ENCODE measurements at regions not wholly inside any gene's neighbourhood (a gene's known extent, or its start where the extent isn't known, plus 50 kb on each side); places are given as distances from the start of the nearest gene placed in this dataset.

DNA sequence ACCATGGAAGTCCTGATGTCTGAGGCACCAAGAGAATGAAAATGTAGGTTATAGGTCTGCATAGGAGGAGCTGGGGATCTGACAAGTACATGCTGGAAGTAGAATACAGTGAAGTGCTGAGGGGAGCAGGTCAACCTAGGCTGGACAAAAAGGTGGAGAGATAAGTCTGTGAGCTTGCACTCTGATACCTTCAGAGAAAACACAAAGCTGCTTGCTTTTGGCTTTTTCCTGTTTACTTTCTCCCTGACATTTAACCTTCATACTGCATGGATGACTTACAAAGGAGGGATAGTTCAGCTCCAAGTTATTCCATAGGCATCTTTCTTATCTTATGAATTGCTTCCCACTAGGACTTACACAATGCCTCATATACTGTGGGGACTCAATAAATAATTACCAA, 256.7 kb upstream of the NREP start:
- H3K27me3 ChIP-seq (ENCODE audit: control insufficient read depth, insufficient read depth, low read length, poor library complexity, severe bottlenecking) = peaks cover 20% of the 10 kb centered on the region
- no peak overlapping the region for H3K27ac ChIP-seq (ENCODE audit: low read depth, low read length)
- no peaks in the 10 kb centered on the region for H3K9me3 Mint-ChIP-seq
- H3K27ac Mint-ChIP-seq = no peak overlapping the region
- no peak overlapping the region for H3K4me3 Mint-ChIP-seq
- H3K27me3 Mint-ChIP-seq (ENCODE audit: insufficient read depth) = peaks cover 2% of the 10 kb centered on the region
- no peak overlapping the region for H3K9ac ChIP-seq (ENCODE audit: extremely low read depth, low read length, poor library complexity, severe bottlenecking)
- H3K4me1 ChIP-seq (ENCODE audit: control insufficient read depth, insufficient read depth, low read length) = no peaks in the 10 kb centered on the region
- no peak overlapping the region for H3K4me3 ChIP-seq (ENCODE audit: low read length)
- H3K4me1 Mint-ChIP-seq = peaks cover 12% of the 10 kb centered on the region
- H3K9me3 ChIP-seq (ENCODE audit: control insufficient read depth, low read length) = no peaks in the 10 kb centered on the region
- TF ChIP-seq, protein P1, sequence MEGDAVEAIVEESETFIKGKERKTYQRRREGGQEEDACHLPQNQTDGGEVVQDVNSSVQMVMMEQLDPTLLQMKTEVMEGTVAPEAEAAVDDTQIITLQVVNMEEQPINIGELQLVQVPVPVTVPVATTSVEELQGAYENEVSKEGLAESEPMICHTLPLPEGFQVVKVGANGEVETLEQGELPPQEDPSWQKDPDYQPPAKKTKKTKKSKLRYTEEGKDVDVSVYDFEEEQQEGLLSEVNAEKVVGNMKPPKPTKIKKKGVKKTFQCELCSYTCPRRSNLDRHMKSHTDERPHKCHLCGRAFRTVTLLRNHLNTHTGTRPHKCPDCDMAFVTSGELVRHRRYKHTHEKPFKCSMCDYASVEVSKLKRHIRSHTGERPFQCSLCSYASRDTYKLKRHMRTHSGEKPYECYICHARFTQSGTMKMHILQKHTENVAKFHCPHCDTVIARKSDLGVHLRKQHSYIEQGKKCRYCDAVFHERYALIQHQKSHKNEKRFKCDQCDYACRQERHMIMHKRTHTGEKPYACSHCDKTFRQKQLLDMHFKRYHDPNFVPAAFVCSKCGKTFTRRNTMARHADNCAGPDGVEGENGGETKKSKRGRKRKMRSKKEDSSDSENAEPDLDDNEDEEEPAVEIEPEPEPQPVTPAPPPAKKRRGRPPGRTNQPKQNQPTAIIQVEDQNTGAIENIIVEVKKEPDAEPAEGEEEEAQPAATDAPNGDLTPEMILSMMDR (conservative IDR thresholded peaks at IDR 0.05) = no peak
- DNase-seq = no peak
- no peaks in the 10 kb centered on the region for H3K36me3 ChIP-seq (ENCODE audit: control insufficient read depth, insufficient read depth, low read length)
- no peaks in the 10 kb centered on the region for H3K36me3 Mint-ChIP-seq (ENCODE audit: low read depth)

DNA sequence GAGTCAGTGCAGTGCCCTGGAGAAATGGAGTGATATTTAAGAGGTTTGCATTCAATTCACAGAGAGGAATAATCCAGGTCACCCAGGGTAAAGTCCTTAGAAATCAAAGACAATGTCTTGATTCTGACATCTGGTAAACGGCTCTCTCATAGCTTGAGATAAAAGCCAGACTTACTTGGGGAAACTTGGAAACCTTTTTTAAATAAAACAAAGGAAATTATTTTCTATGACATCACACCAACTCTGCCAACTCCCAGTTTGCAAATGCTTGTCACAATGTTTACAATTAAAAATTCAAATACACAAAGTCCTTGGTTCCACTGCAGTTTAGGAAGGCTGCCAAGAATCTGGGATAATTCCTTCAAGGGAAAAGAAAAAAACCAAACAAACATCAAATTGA, 255.1 kb upstream of the NREP start:
- no peaks in the 10 kb centered on the region for H3K9me3 Mint-ChIP-seq
- Histone ChIP-seq H3K27me3 (ENCODE audit: control insufficient read depth, insufficient read depth, low read length, poor library complexity, severe bottlenecking) (peaks cover 9% of the 10 kb centered on the region), H3K4me1 (ENCODE audit: control insufficient read depth, insufficient read depth, low read length) (no peaks in the 10 kb centered on the region), H3K4me3 (ENCODE audit: low read length) (no peak overlapping the region), H3K27ac (ENCODE audit: low read depth, low read length) (no peak overlapping the region), H3K9ac (ENCODE audit: extremely low read depth, low read length, poor library complexity, severe bottlenecking) (no peak overlapping the region), H3K9me3 (ENCODE audit: control insufficient read depth, low read length) (no peaks in the 10 kb centered on the region), H3K36me3 (ENCODE audit: control insufficient read depth, insufficient read depth, low read length) (no peaks in the 10 kb centered on the region)
- H3K27me3 Mint-ChIP-seq (ENCODE audit: insufficient read depth) = peaks cover 2% of the 10 kb centered on the region
- H3K4me3 Mint-ChIP-seq = no peak overlapping the region
- no peaks in the 10 kb centered on the region for H3K36me3 Mint-ChIP-seq (ENCODE audit: low read depth)
- WGBS, 2 experiments (ENCODE audit: insufficient coverage in 1 of 2, insufficient read length in 1 of 2) = 75% methylated on average over 1 of the region's 1 CpG
- DNase-seq = no peak
- TF ChIP-seq, protein P1 (conservative IDR thresholded peaks at IDR 0.05) = no peak
- no peak overlapping the region for H3K27ac Mint-ChIP-seq
- H3K4me1 Mint-ChIP-seq = peaks cover 12% of the 10 kb centered on the region

DNA sequence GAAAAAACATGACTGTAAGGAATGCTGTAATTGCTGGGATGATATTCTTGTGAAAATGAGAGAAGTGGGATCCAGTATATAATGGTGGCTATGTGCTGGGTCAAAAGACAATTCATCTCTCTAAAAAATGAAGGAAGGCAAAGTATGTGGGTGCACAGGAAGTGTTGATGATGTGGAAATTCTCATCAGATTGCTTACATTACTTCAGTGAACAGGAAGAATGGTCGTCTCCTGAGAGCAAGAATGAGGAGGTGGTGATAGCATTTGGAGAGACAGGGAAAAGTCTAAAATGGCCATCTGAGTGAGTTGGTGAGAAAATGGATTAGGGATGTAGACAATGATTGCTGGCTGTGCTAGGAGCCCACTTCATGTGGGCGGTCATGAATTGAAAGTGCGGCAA, 253.5 kb upstream of the NREP start:
- Histone ChIP-seq H3K4me3 (ENCODE audit: low read length) (no peak overlapping the region), H3K9me3 (ENCODE audit: control insufficient read depth, low read length) (no peaks in the 10 kb centered on the region), H3K36me3 (ENCODE audit: control insufficient read depth, insufficient read depth, low read length) (no peaks in the 10 kb centered on the region), H3K4me1 (ENCODE audit: control insufficient read depth, insufficient read depth, low read length) (no peaks in the 10 kb centered on the region), H3K9ac (ENCODE audit: extremely low read depth, low read length, poor library complexity, severe bottlenecking) (no peak overlapping the region), H3K27me3 (ENCODE audit: control insufficient read depth, insufficient read depth, low read length, poor library complexity, severe bottlenecking) (no peaks in the 10 kb centered on the region), H3K27ac (ENCODE audit: low read depth, low read length) (no peak overlapping the region)
- TF ChIP-seq, protein P1 (conservative IDR thresholded peaks at IDR 0.05) = no peak
- H3K27ac Mint-ChIP-seq = no peak overlapping the region
- no peaks in the 10 kb centered on the region for H3K36me3 Mint-ChIP-seq (ENCODE audit: low read depth)
- no peaks in the 10 kb centered on the region for H3K9me3 Mint-ChIP-seq
- H3K4me1 Mint-ChIP-seq = peaks cover 12% of the 10 kb centered on the region
- no peak overlapping the region for H3K4me3 Mint-ChIP-seq
- WGBS, 2 experiments (ENCODE audit: insufficient coverage in 1 of 2, insufficient read length in 1 of 2) = 93 to 95% methylated on average over 3 of the region's 3 CpGs
- no peak for DNase-seq
- no peaks in the 10 kb centered on the region for H3K27me3 Mint-ChIP-seq (ENCODE audit: insufficient read depth)
